ENCODE measurements at regions not wholly inside any gene's neighbourhood (a gene's known extent, or its start where the extent isn't known, plus 50 kb on each side); places are given as distances from the start of the nearest gene placed in this dataset.

DNA sequence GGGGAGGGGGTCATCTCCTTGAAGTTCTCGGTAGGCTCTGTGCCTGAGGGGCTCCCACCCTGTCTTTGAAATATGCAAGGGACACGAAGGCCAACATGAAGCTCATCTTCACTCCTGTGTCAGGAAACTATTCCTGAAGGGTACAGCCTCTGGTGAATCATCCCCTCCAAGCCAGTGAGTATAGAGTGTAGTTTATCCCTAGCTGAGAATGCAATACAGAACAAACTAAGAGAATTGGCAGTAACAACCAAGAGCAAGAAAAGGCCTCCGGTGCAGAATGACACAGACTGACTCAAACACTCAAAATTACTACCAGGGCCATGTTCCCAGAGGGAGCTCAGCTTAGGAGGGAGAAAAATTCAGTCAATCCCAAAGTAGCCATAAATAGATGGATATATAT lies 413.3 kb downstream of the BCL11A start:
- TF ChIP-seq, protein P1, sequence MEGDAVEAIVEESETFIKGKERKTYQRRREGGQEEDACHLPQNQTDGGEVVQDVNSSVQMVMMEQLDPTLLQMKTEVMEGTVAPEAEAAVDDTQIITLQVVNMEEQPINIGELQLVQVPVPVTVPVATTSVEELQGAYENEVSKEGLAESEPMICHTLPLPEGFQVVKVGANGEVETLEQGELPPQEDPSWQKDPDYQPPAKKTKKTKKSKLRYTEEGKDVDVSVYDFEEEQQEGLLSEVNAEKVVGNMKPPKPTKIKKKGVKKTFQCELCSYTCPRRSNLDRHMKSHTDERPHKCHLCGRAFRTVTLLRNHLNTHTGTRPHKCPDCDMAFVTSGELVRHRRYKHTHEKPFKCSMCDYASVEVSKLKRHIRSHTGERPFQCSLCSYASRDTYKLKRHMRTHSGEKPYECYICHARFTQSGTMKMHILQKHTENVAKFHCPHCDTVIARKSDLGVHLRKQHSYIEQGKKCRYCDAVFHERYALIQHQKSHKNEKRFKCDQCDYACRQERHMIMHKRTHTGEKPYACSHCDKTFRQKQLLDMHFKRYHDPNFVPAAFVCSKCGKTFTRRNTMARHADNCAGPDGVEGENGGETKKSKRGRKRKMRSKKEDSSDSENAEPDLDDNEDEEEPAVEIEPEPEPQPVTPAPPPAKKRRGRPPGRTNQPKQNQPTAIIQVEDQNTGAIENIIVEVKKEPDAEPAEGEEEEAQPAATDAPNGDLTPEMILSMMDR (IDR thresholded peaks at IDR 0.05): no peak
- TF ChIP-seq POLR2A (IDR thresholded peaks at IDR 0.05): no peak

Data from Peyer's patch (tissue), 4 donors.